ENCODE measurements at regions not wholly inside any gene's neighbourhood (a gene's known extent, or its start where the extent isn't known, plus 50 kb on each side); places are given as distances from the start of the nearest gene placed in this dataset.
A peak's percentile ranks its signal among the peaks of the same experiment; 100 is the strongest.

DNA sequence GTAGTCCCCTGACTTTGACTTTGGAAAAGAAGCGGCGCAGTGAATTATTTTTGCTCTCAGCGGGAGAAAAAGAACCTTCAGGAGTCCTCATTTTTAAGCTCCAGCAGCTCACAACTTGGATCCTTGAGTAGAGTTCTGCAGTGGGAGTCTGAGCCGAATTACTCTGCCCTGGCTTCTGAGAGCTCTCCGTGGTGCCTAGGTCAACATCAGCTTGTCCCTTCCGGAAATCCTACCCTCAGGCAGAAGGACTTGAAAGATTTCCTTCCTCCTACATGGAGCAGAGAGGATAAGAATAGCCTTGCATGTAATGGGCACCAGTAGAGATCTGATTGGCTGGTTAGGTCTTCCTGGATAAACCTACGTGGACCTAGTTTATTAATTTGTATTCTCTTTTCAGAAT lies 549.7 kb upstream of the TENM3 start:
- H3K4me1 ChIP-seq (ENCODE audit: control insufficient read depth, insufficient read depth, low read length, poor library complexity, severe bottlenecking): no peaks in the 10 kb centered on the region
- no peaks in the 10 kb centered on the region for H3K9me3 ChIP-seq (ENCODE audit: control insufficient read depth in 2 of 2, low read length in 2 of 2)
- Mint-ChIP-seq H3K9me3 (peaks cover 0 to 7% (median 4%) of the 10 kb centered on the region in 7 donors), H3K4me3 (no peak overlapping the region), H3K27me3 (no peaks in the 10 kb centered on the region), H3K36me3 (no peaks in the 10 kb centered on the region), H3K4me1 (no peaks in the 10 kb centered on the region), H3K27ac (no peak overlapping the region)
- ATAC-seq (ENCODE audit: low read depth in 2 of 2): no peak
- no peak overlapping the region for H3K4me3 ChIP-seq (ENCODE audit: low read depth, low read length)
- no peak overlapping the region for H3K27ac ChIP-seq (ENCODE audit: insufficient read depth, low read length, poor library complexity, severe bottlenecking)
- no peak for DNase-seq
- H3K36me3 ChIP-seq (ENCODE audit: control insufficient read depth, insufficient read depth, low read length): no peaks in the 10 kb centered on the region
- H3K27me3 ChIP-seq (ENCODE audit: control insufficient read depth, insufficient read depth, low read length): no peaks in the 10 kb centered on the region

DNA sequence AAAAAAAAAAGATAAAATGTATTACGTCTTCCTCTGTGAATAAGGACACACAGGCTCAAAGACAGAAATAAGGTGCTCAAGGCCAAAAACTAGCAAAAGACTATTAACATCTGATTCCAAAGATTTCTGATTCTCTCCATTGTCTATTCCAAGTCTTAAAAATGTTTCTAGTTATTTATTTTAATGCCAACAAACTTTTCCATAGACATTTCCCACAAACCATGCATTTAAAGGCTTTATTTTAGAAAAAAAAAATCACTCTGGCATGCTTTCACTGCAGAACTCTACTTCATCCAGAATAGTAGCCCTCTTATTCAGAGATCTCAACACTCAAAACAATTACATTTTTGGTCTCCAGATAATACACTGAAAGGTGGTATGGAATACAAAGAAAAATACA lies 545.0 kb upstream of the TENM3 start:
- Histone ChIP-seq H3K36me3 (ENCODE audit: control insufficient read depth, insufficient read depth, low read length) (no peaks in the 10 kb centered on the region), H3K4me1 (ENCODE audit: control insufficient read depth, insufficient read depth, low read length, poor library complexity, severe bottlenecking) (no peaks in the 10 kb centered on the region), H3K27ac (ENCODE audit: insufficient read depth, low read length, poor library complexity, severe bottlenecking) (no peak overlapping the region), H3K9me3 (ENCODE audit: control insufficient read depth in 2 of 2, low read length in 2 of 2) (no peaks in the 10 kb centered on the region), H3K27me3 (ENCODE audit: control insufficient read depth, insufficient read depth, low read length) (no peaks in the 10 kb centered on the region), H3K4me3 (ENCODE audit: low read depth, low read length) (no peak overlapping the region)
- peaks cover 0 to 7% (median 4%) of the 10 kb centered on the region in 7 donors for H3K9me3 Mint-ChIP-seq
- H3K36me3 Mint-ChIP-seq: no peaks in the 10 kb centered on the region
- DNase-seq: no peak
- no peak overlapping the region for H3K27ac Mint-ChIP-seq
- no peaks in the 10 kb centered on the region for H3K4me1 Mint-ChIP-seq
- H3K4me3 Mint-ChIP-seq: no peak overlapping the region
- H3K27me3 Mint-ChIP-seq: no peaks in the 10 kb centered on the region
- no peak for ATAC-seq (ENCODE audit: low read depth in 2 of 2)

DNA sequence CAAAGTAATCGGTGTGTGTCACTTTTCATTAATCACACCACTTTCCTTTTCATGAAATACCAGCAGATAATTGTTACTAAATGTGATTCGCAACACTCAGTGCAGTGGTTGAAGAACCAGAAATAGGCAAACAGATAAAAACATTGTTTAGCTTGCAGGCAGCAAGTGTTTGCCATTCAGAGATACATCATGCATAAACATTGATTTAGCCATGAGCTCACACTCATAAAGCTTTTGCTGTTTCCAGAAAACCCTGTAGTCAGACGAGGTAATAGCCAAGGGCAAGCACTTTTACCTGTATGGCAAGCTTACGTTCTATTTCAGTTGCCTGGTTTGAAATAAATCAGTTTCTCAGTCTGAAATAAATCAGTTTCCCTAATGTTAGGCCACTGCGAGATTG lies 542.0 kb upstream of the TENM3 start:
- no peaks in the 10 kb centered on the region for H3K36me3 Mint-ChIP-seq

DNA sequence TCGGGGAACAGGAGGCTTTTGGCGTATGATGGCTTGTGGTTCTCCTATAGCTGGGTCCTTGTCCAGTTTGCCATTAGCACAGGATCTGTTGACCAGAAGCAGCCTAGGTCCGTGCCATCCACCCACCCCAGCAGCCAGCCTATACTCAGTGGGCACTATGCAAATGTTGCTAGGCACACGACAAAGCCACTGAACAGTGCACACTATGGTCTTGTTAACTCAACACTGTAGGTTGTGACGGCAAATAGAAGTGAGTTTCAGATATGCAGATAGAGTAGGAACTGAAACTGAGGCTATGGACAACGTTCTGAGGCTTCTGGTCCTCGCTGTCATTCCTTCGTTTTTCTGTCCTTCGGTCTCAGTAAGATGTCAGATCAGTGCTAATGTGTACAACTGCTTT lies 541.3 kb upstream of the TENM3 start:
- H3K4me1 Mint-ChIP-seq: no peaks in the 10 kb centered on the region
- DNase-seq: no peak
- ATAC-seq (ENCODE audit: low read depth in 2 of 2): no peak

More for the DNA sequence above, 542.0 kb upstream of the TENM3 start:
- H3K36me3 ChIP-seq (ENCODE audit: control insufficient read depth, insufficient read depth, low read length): no peaks in the 10 kb centered on the region
- peaks cover 0 to 5% of the 10 kb centered on the region in 2 experiments for H3K9me3 ChIP-seq (ENCODE audit: control insufficient read depth in 2 of 2, low read length in 2 of 2)
- Mint-ChIP-seq H3K27me3 (no peaks in the 10 kb centered on the region), H3K4me1 (no peaks in the 10 kb centered on the region), H3K9me3 (peaks cover 0 to 12% (median 2%) of the 10 kb centered on the region in 7 donors), H3K4me3 (no peak overlapping the region), H3K27ac (no peak overlapping the region)
- H3K27me3 ChIP-seq (ENCODE audit: control insufficient read depth, insufficient read depth, low read length): no peaks in the 10 kb centered on the region
- no peak overlapping the region for H3K4me3 ChIP-seq (ENCODE audit: low read depth, low read length)
- ATAC-seq (ENCODE audit: low read depth in 2 of 2): no peak
- no peaks in the 10 kb centered on the region for H3K4me1 ChIP-seq (ENCODE audit: control insufficient read depth, insufficient read depth, low read length, poor library complexity, severe bottlenecking)
- DNase-seq: no peak
- H3K27ac ChIP-seq (ENCODE audit: insufficient read depth, low read length, poor library complexity, severe bottlenecking): no peak overlapping the region

GRCh38 chr4:181702864-181703495 lies 540.2 kb upstream of the TENM3 start:
- Histone ChIP-seq H3K4me3 (ENCODE audit: low read depth, low read length) (no peak overlapping the region), H3K9me3 (ENCODE audit: control insufficient read depth in 2 of 2, low read length in 2 of 2) (peaks cover 0 to 5% of the 10 kb centered on the region in 2 experiments), H3K27ac (ENCODE audit: insufficient read depth, low read length, poor library complexity, severe bottlenecking) (no peak overlapping the region), H3K27me3 (ENCODE audit: control insufficient read depth, insufficient read depth, low read length) (no peaks in the 10 kb centered on the region), H3K4me1 (ENCODE audit: control insufficient read depth, insufficient read depth, low read length, poor library complexity, severe bottlenecking) (no peaks in the 10 kb centered on the region), H3K36me3 (ENCODE audit: control insufficient read depth, insufficient read depth, low read length) (no peaks in the 10 kb centered on the region)
- H3K9me3 Mint-ChIP-seq: peaks cover 0 to 9% (median 2%) of the 10 kb centered on the region in 7 donors
- no peaks in the 10 kb centered on the region for H3K27me3 Mint-ChIP-seq
- no peaks in the 10 kb centered on the region for H3K4me1 Mint-ChIP-seq
- H3K36me3 Mint-ChIP-seq: no peaks in the 10 kb centered on the region
- no peak overlapping the region for H3K4me3 Mint-ChIP-seq
- DNase-seq (no peak), ATAC-seq (ENCODE audit: low read depth in 2 of 2) (no peak)
- H3K27ac Mint-ChIP-seq: no peak overlapping the region

More for the DNA sequence above, 541.3 kb upstream of the TENM3 start:
- no peaks in the 10 kb centered on the region for H3K27me3 Mint-ChIP-seq
- H3K4me3 Mint-ChIP-seq: no peak overlapping the region
- Histone ChIP-seq H3K9me3 (ENCODE audit: control insufficient read depth in 2 of 2, low read length in 2 of 2) (peaks cover 0 to 5% of the 10 kb centered on the region in 2 experiments), H3K27ac (ENCODE audit: insufficient read depth, low read length, poor library complexity, severe bottlenecking) (no peak overlapping the region), H3K4me3 (ENCODE audit: low read depth, low read length) (no peak overlapping the region), H3K36me3 (ENCODE audit: control insufficient read depth, insufficient read depth, low read length) (no peaks in the 10 kb centered on the region), H3K27me3 (ENCODE audit: control insufficient read depth, insufficient read depth, low read length) (no peaks in the 10 kb centered on the region), H3K4me1 (ENCODE audit: control insufficient read depth, insufficient read depth, low read length, poor library complexity, severe bottlenecking) (no peaks in the 10 kb centered on the region)
- no peaks in the 10 kb centered on the region for H3K36me3 Mint-ChIP-seq
- peaks cover 0 to 9% (median 2%) of the 10 kb centered on the region in 7 donors for H3K9me3 Mint-ChIP-seq
- no peak overlapping the region for H3K27ac Mint-ChIP-seq

DNA sequence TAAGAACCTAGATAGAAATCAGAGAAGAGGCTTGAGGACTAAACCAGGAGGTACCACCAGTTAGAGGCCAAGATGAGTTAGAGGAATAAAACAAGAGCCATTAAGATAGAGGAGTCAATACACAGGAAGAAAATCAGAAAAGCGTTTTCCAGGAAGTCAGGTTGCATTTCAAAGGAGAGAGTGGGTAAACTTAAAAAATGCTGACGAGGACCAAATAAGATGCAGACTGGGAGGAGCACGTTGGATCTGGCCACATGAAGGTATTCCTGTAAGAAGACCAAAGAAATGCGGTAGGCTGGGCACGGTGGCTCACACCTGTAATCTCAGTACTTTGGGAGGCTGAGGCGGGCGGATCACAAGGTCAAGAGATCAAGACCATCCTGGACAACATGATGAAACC lies 533.1 kb upstream of the TENM3 start:
- H3K4me3 ChIP-seq (ENCODE audit: low read depth, low read length): no peak overlapping the region
- Mint-ChIP-seq H3K27ac (peak overlapping the region in 1 of 3 donors; percentile 67), H3K36me3 (no peaks in the 10 kb centered on the region), H3K4me3 (no peak overlapping the region), H3K4me1 (no peaks in the 10 kb centered on the region), H3K27me3 (no peaks in the 10 kb centered on the region), H3K9me3 (peaks cover 2 to 16% (median 11%) of the 10 kb centered on the region in 7 donors)
- DNase-seq (no peak), ATAC-seq (ENCODE audit: low read depth in 2 of 2) (no peak)
- H3K9me3 ChIP-seq (ENCODE audit: control insufficient read depth in 2 of 2, low read length in 2 of 2): no peaks in the 10 kb centered on the region
- H3K27ac ChIP-seq (ENCODE audit: insufficient read depth, low read length, poor library complexity, severe bottlenecking): no peak overlapping the region
- no peaks in the 10 kb centered on the region for H3K4me1 ChIP-seq (ENCODE audit: control insufficient read depth, insufficient read depth, low read length, poor library complexity, severe bottlenecking)
- no peaks in the 10 kb centered on the region for H3K36me3 ChIP-seq (ENCODE audit: control insufficient read depth, insufficient read depth, low read length)
- H3K27me3 ChIP-seq (ENCODE audit: control insufficient read depth, insufficient read depth, low read length): no peaks in the 10 kb centered on the region

- Histone ChIP-seq H3K9me3 (ENCODE audit: control insufficient read depth in 2 of 2, low read length in 2 of 2) (no peaks in the 10 kb centered on the region), H3K4me3 (ENCODE audit: low read depth, low read length) (no peak overlapping the region), H3K27ac (ENCODE audit: insufficient read depth, low read length, poor library complexity, severe bottlenecking) (no peak overlapping the region), H3K27me3 (ENCODE audit: control insufficient read depth, insufficient read depth, low read length) (no peaks in the 10 kb centered on the region), H3K36me3 (ENCODE audit: control insufficient read depth, insufficient read depth, low read length) (no peaks in the 10 kb centered on the region), H3K4me1 (ENCODE audit: control insufficient read depth, insufficient read depth, low read length, poor library complexity, severe bottlenecking) (no peaks in the 10 kb centered on the region)
- Mint-ChIP-seq H3K9me3 (peaks cover 2 to 15% (median 9%) of the 10 kb centered on the region in 7 donors), H3K4me1 (no peaks in the 10 kb centered on the region), H3K27ac (no peak overlapping the region), H3K27me3 (no peaks in the 10 kb centered on the region), H3K36me3 (no peaks in the 10 kb centered on the region), H3K4me3 (no peak overlapping the region)
- ATAC-seq (ENCODE audit: low read depth in 2 of 2) (no peak), DNase-seq (no peak)
Measured at GRCh38 chr4:181711387-181711786, 531.8 kb upstream of the TENM3 start.

DNA sequence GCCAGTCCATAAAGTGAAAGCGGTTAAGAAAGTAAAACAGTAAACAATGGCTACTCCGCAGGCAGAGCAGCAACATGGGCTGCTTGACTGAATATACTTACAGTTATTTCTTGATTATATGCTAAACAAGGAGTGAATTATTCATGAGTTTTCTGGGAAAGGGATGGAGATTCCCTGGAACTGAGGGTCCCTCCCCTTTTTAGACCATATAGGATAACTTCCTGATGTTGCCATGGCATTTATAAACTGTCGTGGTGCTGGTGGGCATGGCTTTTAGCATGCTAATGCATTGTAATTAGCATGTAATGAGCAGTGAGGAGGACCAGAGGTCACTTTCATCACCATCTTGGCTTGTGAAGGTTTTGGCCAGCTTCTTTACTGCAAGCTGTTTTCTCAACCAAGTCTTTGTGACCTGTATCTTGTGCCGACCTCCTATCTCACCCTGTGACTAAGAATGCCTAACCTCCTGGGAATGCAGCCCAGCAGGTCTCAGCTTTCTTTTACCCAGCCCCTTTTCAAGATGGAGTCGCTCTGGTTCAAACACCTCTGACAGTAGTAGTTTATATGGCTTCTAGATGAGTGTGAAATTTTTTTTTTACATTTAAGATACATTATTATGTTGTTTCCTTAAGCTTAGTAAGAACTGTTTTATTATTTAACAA lies 514.8 kb upstream of the TENM3 start:
- H3K4me1 ChIP-seq (ENCODE audit: control insufficient read depth, insufficient read depth, low read length, poor library complexity, severe bottlenecking): no peaks in the 10 kb centered on the region
- H3K9me3 Mint-ChIP-seq: peaks cover 0 to 23% (median 8%) of the 10 kb centered on the region in 7 donors
- no peaks in the 10 kb centered on the region for H3K36me3 Mint-ChIP-seq
- no peaks in the 10 kb centered on the region for H3K9me3 ChIP-seq (ENCODE audit: control insufficient read depth in 2 of 2, low read length in 2 of 2)
- no peaks in the 10 kb centered on the region for H3K4me1 Mint-ChIP-seq
- no peak overlapping the region for H3K4me3 ChIP-seq (ENCODE audit: low read depth, low read length)
- H3K36me3 ChIP-seq (ENCODE audit: control insufficient read depth, insufficient read depth, low read length): no peaks in the 10 kb centered on the region
- DNase-seq (no peak), ATAC-seq (ENCODE audit: low read depth in 2 of 2) (no peak)
- no peak overlapping the region for H3K4me3 Mint-ChIP-seq
- no peak overlapping the region for H3K27ac ChIP-seq (ENCODE audit: insufficient read depth, low read length, poor library complexity, severe bottlenecking)
- no peak overlapping the region for H3K27ac Mint-ChIP-seq
- no peaks in the 10 kb centered on the region for H3K27me3 ChIP-seq (ENCODE audit: control insufficient read depth, insufficient read depth, low read length)
- no peaks in the 10 kb centered on the region for H3K27me3 Mint-ChIP-seq
